OCI-LY1 (cell line): ENCODE measurements at regions not wholly inside any gene's neighbourhood (a gene's known extent, or its start where the extent isn't known, plus 50 kb on each side); places are given as distances from the start of the nearest gene placed in this dataset.

Source experiments
- H2AFZ ChIP-seq: fragments of 200-600 bp; sonication (generic), shearing (Covaris generic); 2 replicates; pipeline ENCODE4 v1.6.0; 2014; ENCODE audit warnings: antibody characterized with exemption, mild to moderate bottlenecking, low read length
- H3F3A ChIP-seq: fragments of 200-600 bp; sonication (generic), shearing (Covaris generic); 2 replicates; pipeline ENCODE4 v1.6.0; 2014; ENCODE audit warnings: mild to moderate bottlenecking, antibody characterized with exemption, low read length, moderate library complexity; ENCODE audit not compliant: insufficient read depth
- H3K27ac ChIP-seq: fragments of 200-600 bp; sonication (generic); 2 replicates; pipeline ENCODE4 v1.5.1; 2014; ENCODE audit warnings: low read length, mixed run types, mild to moderate bottlenecking, low read depth; ENCODE audit not compliant: poor library complexity, severe bottlenecking
- H3K27me3 ChIP-seq: fragments of 200-600 bp; sonication (generic); 2 replicates; pipeline ENCODE4 v1.6.0; 2014; ENCODE audit warnings: antibody characterized with exemption, mild to moderate bottlenecking, low read length, moderate library complexity; ENCODE audit not compliant: insufficient read depth
- H3K36me3 ChIP-seq: fragments of 200-600 bp; sonication (generic); 2 replicates; pipeline ENCODE4 v1.6.1; 2014; ENCODE audit warnings: mild to moderate bottlenecking, antibody characterized with exemption, low read length, moderate library complexity, mixed read lengths; ENCODE audit not compliant: insufficient read depth
- H3K4me1 ChIP-seq: fragments of 200-600 bp; sonication (generic); 2 replicates; pipeline ENCODE4 v1.5.1; 2014; ENCODE audit warnings: mild to moderate bottlenecking, low read length, moderate library complexity; ENCODE audit not compliant: insufficient read depth, severe bottlenecking
- H3K4me2 ChIP-seq: fragments of 200-600 bp; sonication (generic), shearing (Covaris generic); 2 replicates; pipeline ENCODE4 v1.6.1; 2014; ENCODE audit warnings: low read length
- H3K4me3 ChIP-seq: fragments of 200-600 bp; sonication (generic); 2 replicates; pipeline ENCODE4 v1.5.1; 2014; ENCODE audit warnings: low read length, low read depth, mild to moderate bottlenecking, mixed read lengths; ENCODE audit not compliant: poor library complexity, severe bottlenecking
- H3K79me2 ChIP-seq: fragments of 200-600 bp; shearing (Covaris generic); 2 replicates; pipeline ENCODE4 v1.6.1; 2016; ENCODE audit warnings: mixed run types, low read length, mixed read lengths; ENCODE audit not compliant: insufficient read depth
- H3K9ac ChIP-seq: fragments of 200-600 bp; sonication (generic), shearing (Covaris generic); 2 replicates; pipeline ENCODE4 v1.6.1; 2014; ENCODE audit warnings: mild to moderate bottlenecking, low read length, mixed read lengths
- H3K9me2 ChIP-seq: fragments of 200-600 bp; sonication (generic), shearing (Covaris generic); 2 replicates; pipeline ENCODE4 v1.6.1; 2014; ENCODE audit warnings: low read depth, mild to moderate bottlenecking, low read length, mixed read lengths
- H3K9me3 ChIP-seq: fragments of 200-600 bp; shearing (Covaris generic); 2 replicates; pipeline ENCODE4 v1.6.1; 2014; ENCODE audit warnings: low read length, mixed read lengths
- H4K20me1 ChIP-seq: fragments of 200-600 bp; sonication (generic), shearing (Covaris generic); 2 replicates; pipeline ENCODE4 v1.6.0; 2016; ENCODE audit warnings: mild to moderate bottlenecking, low read length; ENCODE audit not compliant: insufficient read depth
- CTCF ChIP-seq: fragments of 200-600 bp; sonication (generic), shearing (Covaris generic); IDR thresholded peaks from 2 replicates; pipeline ENCODE4 v1.5.1; 2017; ENCODE audit warnings: mild to moderate bottlenecking, antibody characterized with exemption, low read length, moderate library complexity, mixed read lengths
- EZH2 ChIP-seq: fragments of 200-600 bp; sonication (generic), shearing (Covaris generic); IDR thresholded peaks from 2 replicates; pipeline ENCODE4 v1.8.0; 2017; ENCODE audit warnings: borderline replicate concordance, mixed run types, mild to moderate bottlenecking, antibody characterized with exemption, low read length, moderate library complexity, mixed read lengths

GRCh38 chr2:176514276-176514675 lies 245.0 kb downstream of the MTX2 start:
- Histone ChIP-seq H2AFZ (no peak overlapping the region), H3K27me3 (no peaks in the 10 kb centered on the region), H4K20me1 (no peaks in the 10 kb centered on the region), H3K9me2 (no peaks in the 10 kb centered on the region), H3K36me3 (no peaks in the 10 kb centered on the region), H3K27ac (no peak overlapping the region), H3K4me1 (no peaks in the 10 kb centered on the region), H3F3A (no peaks in the 10 kb centered on the region), H3K4me2 (no peak overlapping the region), H3K4me3 (no peak overlapping the region), H3K9me3 (no peaks in the 10 kb centered on the region), H3K79me2 (no peaks in the 10 kb centered on the region), H3K9ac (no peak overlapping the region)
- TF ChIP-seq CTCF (no peak), EZH2 (no peak)

- Histone ChIP-seq H3F3A (no peaks in the 10 kb centered on the region), H3K79me2 (no peaks in the 10 kb centered on the region), H3K9ac (no peak overlapping the region), H3K27ac (no peak overlapping the region), H4K20me1 (no peaks in the 10 kb centered on the region), H3K27me3 (no peaks in the 10 kb centered on the region), H3K36me3 (no peaks in the 10 kb centered on the region), H3K9me3 (no peaks in the 10 kb centered on the region), H3K4me3 (no peak overlapping the region), H3K4me1 (no peaks in the 10 kb centered on the region), H3K4me2 (no peak overlapping the region), H3K9me2 (no peaks in the 10 kb centered on the region), H2AFZ (no peak overlapping the region)
- TF ChIP-seq CTCF, result no peak
- TF ChIP-seq EZH2, result no peak
Observed at GRCh38 chr2:176514805-176515500, 245.7 kb downstream of the MTX2 start.

GRCh38 chr2:176516051-176516602 lies 246.9 kb downstream of the MTX2 start:
- H3K9me2 ChIP-seq, result no peaks in the 10 kb centered on the region
- TF ChIP-seq EZH2 (no peak), CTCF (no peak)
- H3K36me3 ChIP-seq, result no peaks in the 10 kb centered on the region
- H2AFZ ChIP-seq, result no peak overlapping the region
- no peak overlapping the region for H3K9ac ChIP-seq
- no peak overlapping the region for H3K27ac ChIP-seq
- H3K27me3 ChIP-seq, result no peaks in the 10 kb centered on the region
- H3K4me3 ChIP-seq, result no peak overlapping the region
- no peaks in the 10 kb centered on the region for H4K20me1 ChIP-seq
- no peaks in the 10 kb centered on the region for H3K79me2 ChIP-seq
- H3K4me2 ChIP-seq, result no peak overlapping the region
- H3F3A ChIP-seq, result no peaks in the 10 kb centered on the region
- H3K9me3 ChIP-seq, result no peaks in the 10 kb centered on the region
- H3K4me1 ChIP-seq, result no peaks in the 10 kb centered on the region
